Neural progenitor cell (in vitro differentiated cells): ENCODE measurements at regions not wholly inside any gene's neighbourhood (a gene's known extent, or its start where the extent isn't known, plus 50 kb on each side); places are given as distances from the start of the nearest gene placed in this dataset.

Source experiments
- EZH2 ChIP-seq: fragments of 200-600 bp; sonication (generic); IDR thresholded peaks from 2 replicates; pipeline ENCODE4 v1.6.1; 2017; ENCODE audit warnings: antibody characterized with exemption, mild to moderate bottlenecking, moderate library complexity
- EZH2phosphoT487 ChIP-seq: fragments of 200-600 bp; sonication (generic); IDR thresholded peaks from 2 replicates; pipeline ENCODE4 v1.6.1; 2017; ENCODE audit warnings: antibody characterized with exemption
- TF ChIP-seq, protein P1 (sequence below): fragments of 200-600 bp; sonication (generic); IDR thresholded peaks from 2 replicates; pipeline ENCODE4 v1.5.1; 2017; ENCODE audit warnings: antibody characterized with exemption, mild to moderate bottlenecking

DNA sequence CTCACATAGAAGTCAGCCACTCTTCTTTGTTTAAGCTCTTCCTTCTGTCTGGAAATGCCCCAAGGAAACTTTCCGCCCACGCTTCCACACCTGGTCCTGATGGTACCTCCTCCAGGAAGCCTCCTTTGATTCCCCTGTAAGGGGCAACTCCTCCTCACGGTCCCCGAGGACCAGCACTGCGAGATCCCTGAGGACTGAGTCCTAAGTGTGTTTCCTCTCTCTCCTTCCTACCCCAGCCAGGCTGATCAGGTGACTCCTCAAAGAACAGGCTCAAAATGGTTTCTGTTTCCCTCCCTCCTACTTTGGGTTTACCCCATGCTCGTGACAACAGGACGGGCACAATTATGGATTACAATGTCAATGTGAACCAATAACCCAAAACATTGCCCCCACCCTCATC, 63.0 kb upstream of the MED9 start:
- TF ChIP-seq, protein P1, sequence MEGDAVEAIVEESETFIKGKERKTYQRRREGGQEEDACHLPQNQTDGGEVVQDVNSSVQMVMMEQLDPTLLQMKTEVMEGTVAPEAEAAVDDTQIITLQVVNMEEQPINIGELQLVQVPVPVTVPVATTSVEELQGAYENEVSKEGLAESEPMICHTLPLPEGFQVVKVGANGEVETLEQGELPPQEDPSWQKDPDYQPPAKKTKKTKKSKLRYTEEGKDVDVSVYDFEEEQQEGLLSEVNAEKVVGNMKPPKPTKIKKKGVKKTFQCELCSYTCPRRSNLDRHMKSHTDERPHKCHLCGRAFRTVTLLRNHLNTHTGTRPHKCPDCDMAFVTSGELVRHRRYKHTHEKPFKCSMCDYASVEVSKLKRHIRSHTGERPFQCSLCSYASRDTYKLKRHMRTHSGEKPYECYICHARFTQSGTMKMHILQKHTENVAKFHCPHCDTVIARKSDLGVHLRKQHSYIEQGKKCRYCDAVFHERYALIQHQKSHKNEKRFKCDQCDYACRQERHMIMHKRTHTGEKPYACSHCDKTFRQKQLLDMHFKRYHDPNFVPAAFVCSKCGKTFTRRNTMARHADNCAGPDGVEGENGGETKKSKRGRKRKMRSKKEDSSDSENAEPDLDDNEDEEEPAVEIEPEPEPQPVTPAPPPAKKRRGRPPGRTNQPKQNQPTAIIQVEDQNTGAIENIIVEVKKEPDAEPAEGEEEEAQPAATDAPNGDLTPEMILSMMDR = no peak
- TF ChIP-seq EZH2phosphoT487 (no peak), EZH2 (no peak)
